Transverse colon (tissue), 4 donors: ENCODE measurements at regions not wholly inside any gene's neighbourhood (a gene's known extent, or its start where the extent isn't known, plus 50 kb on each side); places are given as distances from the start of the nearest gene placed in this dataset.

Experiments used
- DNase-seq: peaks from one replicate; pipeline ENCODE4 v3.0.0-alpha.2; 2019
- H3K27ac ChIP-seq, 4 donors: fragments of 200-600 bp; sonication (generic); 2 replicates each; pipeline ENCODE4 v1.5.1; 2016 to 2018; ENCODE audit warnings: inconsistent platforms in 4 of 4
- H3K27me3 ChIP-seq: fragments of 200-600 bp; sonication (generic); 2 replicates; pipeline ENCODE4 v1.5.1; 2017; ENCODE audit warnings: inconsistent platforms
- H3K36me3 ChIP-seq, 4 donors: fragments of 200-600 bp; sonication (generic); 2 replicates each; pipeline ENCODE4 v1.5.1; 2017 to 2019; ENCODE audit warnings: inconsistent platforms in 4 of 4
- H3K4me1 ChIP-seq, 4 donors: fragments of 200-600 bp; sonication (generic); 2 replicates each; pipeline ENCODE4 v1.5.1; 2017 to 2020; ENCODE audit warnings: inconsistent platforms in 4 of 4
- H3K4me3 ChIP-seq, 4 donors: fragments of 200-600 bp; sonication (generic); 1 replicate in 1 of 4; 2 replicates in 3 of 4; pipeline versions ENCODE4 v1.5.1 to v1.6.1; 2017 to 2019; ENCODE audit warnings: inconsistent platforms in 4 of 4
- H3K9me3 ChIP-seq, 2 donors: fragments of 200-600 bp; sonication (generic); 2 replicates each; pipeline ENCODE4 v1.5.1; 2017 to 2019; ENCODE audit warnings: inconsistent platforms in 2 of 2
- CTCF ChIP-seq, 5 experiments: fragments of 200-600 bp in 3 of 5; fragments of 450-650 bp in 2 of 5; sonication (generic) in 3 of 5; IDR thresholded peaks; 1 replicate in 2 of 5; 2 replicates in 3 of 5; pipeline ENCODE4 v1.5.1; 2016 to 2017; ENCODE audit warnings: antibody characterized with exemption in 5 of 5, inconsistent platforms in 3 of 5, mild to moderate bottlenecking in 2 of 5, moderate library complexity in 1 of 5
- EP300 ChIP-seq: sonication (generic); formaldehyde crosslinking; IDR thresholded peaks from one replicate; pipeline ENCODE4 v1.6.1; 2017; ENCODE audit warnings: antibody characterized with exemption, low read depth
- POLR2A ChIP-seq: fragments of 450-650 bp; IDR thresholded peaks from one replicate; pipeline ENCODE4 v1.6.1; 2016; ENCODE audit warnings: antibody characterized with exemption, mild to moderate bottlenecking, moderate library complexity
- POLR2AphosphoS5 ChIP-seq, 3 donors: sonication (generic); formaldehyde crosslinking; IDR thresholded peaks; one replicate each; pipeline ENCODE4 v1.6.1; 2016; ENCODE audit warnings: antibody characterized with exemption in 3 of 3
- whole genome bisulfite sequencing, 2 donors: methylation state at CpG; one replicate each; pipeline ENCODE4 v1.1.5; 2018; ENCODE audit warnings: low coverage in 1 of 2; 5-methylcytosine and 5-hydroxymethylcytosine counted together
- in situ Hi-C, 4 donors: fragments of 200-750 bp; cut with MboI; loops; one replicate each; pipeline versions ENCODE4 v1.15.0 to v1.15.1; 2017; ENCODE audit warnings: low sequenced_read_pairs in 3 of 4, low pct_ligation_motif_present in 1 of 4, low pct_unique_long_range_greater_than_20kb in 1 of 4
- intact Hi-C: fragments of 100-400 bp; cut with DNase I; formaldehyde crosslinking; loops from one replicate; pipeline ENCODE4 v1.15.1; 2023; ENCODE audit warnings: low total_unique reads

GRCh38 chr21:16404776-16405175 is 675.0 kb downstream of the USP25 start:
- in situ Hi-C loops, result no loop called here
- DNase-seq, result no peak
- Histone ChIP-seq H3K4me3 (no peak overlapping the region), H3K36me3 (no peaks in the 10 kb centered on the region), H3K27ac (no peak overlapping the region), H3K9me3 (no peaks in the 10 kb centered on the region), H3K4me1 (no peaks in the 10 kb centered on the region), H3K27me3 (no peaks in the 10 kb centered on the region)
- 44 to 59% methylated on average over 1 of the region's 1 CpG for WGBS, 2 donors
- TF ChIP-seq POLR2AphosphoS5 (IDR thresholded peaks at IDR 0.05) (no peak), CTCF (IDR thresholded peaks at IDR 0.05) (no peak), POLR2A (no peak)
- intact Hi-C loops, result no loop called here

- Histone ChIP-seq H3K4me1 (no peaks in the 10 kb centered on the region), H3K36me3 (no peaks in the 10 kb centered on the region), H3K4me3 (no peak overlapping the region), H3K27ac (no peak overlapping the region), H3K27me3 (no peaks in the 10 kb centered on the region), H3K9me3 (no peaks in the 10 kb centered on the region)
- 64 to 75% methylated on average over 2 of the region's 2 CpGs for WGBS, 2 donors
- no peak for DNase-seq
- TF ChIP-seq CTCF (IDR thresholded peaks at IDR 0.05) (no peak), POLR2A (no peak)
- intact Hi-C loops (no loop called here), in situ Hi-C loops (no loop called here)
These were observed 676.6 kb downstream of the USP25 start for GRCh38 chr21:16406355-16406754.

GRCh38 chr21:16407403-16408240 is 677.8 kb downstream of the USP25 start:
- intact Hi-C loops (no loop called here), in situ Hi-C loops (no loop called here)
- Histone ChIP-seq H3K4me1 (no peaks in the 10 kb centered on the region), H3K36me3 (no peaks in the 10 kb centered on the region), H3K9me3 (no peaks in the 10 kb centered on the region), H3K27ac (no peak overlapping the region), H3K4me3 (no peak overlapping the region), H3K27me3 (no peaks in the 10 kb centered on the region)
- no peak for TF ChIP-seq EP300
- no peak for TF ChIP-seq POLR2A
- TF ChIP-seq CTCF (IDR thresholded peaks at IDR 0.05), result no peak
- TF ChIP-seq POLR2AphosphoS5 (IDR thresholded peaks at IDR 0.05), result no peak
- WGBS, 2 donors, result 67 to 83% methylated on average over 1 of the region's 1 CpG
- no peak for DNase-seq

GRCh38 chr21:16408280-16408679 is 678.5 kb downstream of the USP25 start:
- intact Hi-C loops, result no loop called here
- TF ChIP-seq EP300 (no peak), POLR2A (no peak), CTCF (IDR thresholded peaks at IDR 0.05) (no peak), POLR2AphosphoS5 (IDR thresholded peaks at IDR 0.05) (no peak)
- no peak overlapping the region for H3K27ac ChIP-seq
- no peak for DNase-seq
- no peaks in the 10 kb centered on the region for H3K36me3 ChIP-seq
- no peaks in the 10 kb centered on the region for H3K27me3 ChIP-seq
- H3K9me3 ChIP-seq, result no peaks in the 10 kb centered on the region
- H3K4me3 ChIP-seq, result no peak overlapping the region
- in situ Hi-C loops, result no loop called here
- H3K4me1 ChIP-seq, result no peaks in the 10 kb centered on the region
- WGBS, 2 donors, result 50 to 64% methylated on average over 2 of the region's 2 CpGs
